Keratinocyte (primary cell): ENCODE measurements at regions not wholly inside any gene's neighbourhood (a gene's known extent, or its start where the extent isn't known, plus 50 kb on each side); places are given as distances from the start of the nearest gene placed in this dataset.

ENCODE experiments used
- EZH2 ChIP-seq: IDR thresholded peaks from one replicate; pipeline ENCODE4 v1.6.1; 2012; ENCODE audit warnings: inconsistent platforms, mild to moderate bottlenecking, low read length, moderate library complexity
- TF ChIP-seq, protein P1 (sequence below), 3 experiments: IDR thresholded peaks in 1 of 3; conservative IDR thresholded peaks in 1 of 3; optimal IDR thresholded peaks in 1 of 3; 2 replicates in 2 of 3; 3 replicates in 1 of 3; pipeline versions ENCODE3 to v1.5.1; 2011; ENCODE audit warnings: low read length in 3 of 3, mild to moderate bottlenecking in 3 of 3, moderate library complexity in 2 of 3, control low read depth in 1 of 3, inconsistent platforms in 1 of 3; ENCODE audit not compliant: insufficient read depth in 2 of 3; ENCODE audit errors: extremely low read depth in 1 of 3

DNA sequence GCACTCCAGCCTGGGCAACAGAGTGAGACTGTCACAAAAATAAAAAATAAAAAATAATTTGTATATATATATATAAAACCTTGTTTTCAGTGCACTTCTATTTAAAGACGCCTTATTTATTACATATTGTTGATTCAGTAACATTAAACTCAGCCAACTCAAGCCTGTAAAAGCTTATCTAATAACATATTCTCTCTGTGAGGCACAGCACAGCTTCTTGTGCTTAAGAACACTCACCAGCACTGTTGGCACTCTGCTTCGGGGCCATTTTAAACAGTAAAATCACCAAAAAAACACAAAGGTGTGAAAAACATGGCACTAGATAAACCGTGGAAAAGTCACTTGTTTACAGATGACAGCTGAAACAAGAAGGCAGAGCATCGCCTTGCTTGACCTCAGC is 89.0 kb upstream of the C10orf90 start:
- TF ChIP-seq, protein P1, sequence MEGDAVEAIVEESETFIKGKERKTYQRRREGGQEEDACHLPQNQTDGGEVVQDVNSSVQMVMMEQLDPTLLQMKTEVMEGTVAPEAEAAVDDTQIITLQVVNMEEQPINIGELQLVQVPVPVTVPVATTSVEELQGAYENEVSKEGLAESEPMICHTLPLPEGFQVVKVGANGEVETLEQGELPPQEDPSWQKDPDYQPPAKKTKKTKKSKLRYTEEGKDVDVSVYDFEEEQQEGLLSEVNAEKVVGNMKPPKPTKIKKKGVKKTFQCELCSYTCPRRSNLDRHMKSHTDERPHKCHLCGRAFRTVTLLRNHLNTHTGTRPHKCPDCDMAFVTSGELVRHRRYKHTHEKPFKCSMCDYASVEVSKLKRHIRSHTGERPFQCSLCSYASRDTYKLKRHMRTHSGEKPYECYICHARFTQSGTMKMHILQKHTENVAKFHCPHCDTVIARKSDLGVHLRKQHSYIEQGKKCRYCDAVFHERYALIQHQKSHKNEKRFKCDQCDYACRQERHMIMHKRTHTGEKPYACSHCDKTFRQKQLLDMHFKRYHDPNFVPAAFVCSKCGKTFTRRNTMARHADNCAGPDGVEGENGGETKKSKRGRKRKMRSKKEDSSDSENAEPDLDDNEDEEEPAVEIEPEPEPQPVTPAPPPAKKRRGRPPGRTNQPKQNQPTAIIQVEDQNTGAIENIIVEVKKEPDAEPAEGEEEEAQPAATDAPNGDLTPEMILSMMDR (optimal IDR thresholded peaks at IDR 0.05 in 1 of 3, IDR thresholded peaks at IDR 0.05 in 1 of 3, conservative IDR thresholded peaks at IDR 0.05 in 1 of 3; ENCODE audit: extremely low read depth in 1 of 3, insufficient read depth in 2 of 3, low read length in 3 of 3), result no peak
- no peak for TF ChIP-seq EZH2
